ENCODE measurements at regions not wholly inside any gene's neighbourhood (a gene's known extent, or its start where the extent isn't known, plus 50 kb on each side); places are given as distances from the start of the nearest gene placed in this dataset.

- TF ChIP-seq CTCF (IDR thresholded peaks at IDR 0.05) (no peak), POLR2A (IDR thresholded peaks at IDR 0.05) (no peak)
These were observed 148.0 kb downstream of the NUDT12 start for GRCh38 chr5:103414604-103415003.

Measured in prostate gland (tissue), 2 donors.